GM23248 (cell line): ENCODE measurements at regions not wholly inside any gene's neighbourhood (a gene's known extent, or its start where the extent isn't known, plus 50 kb on each side); places are given as distances from the start of the nearest gene placed in this dataset.
"Not testable (repeated sequence)": the region's sequence is repeated elsewhere in the genome, so short reads cannot be mapped to it uniquely, and the experiment has no call there.

ENCODE experiments used
- DNase-seq: peaks from one replicate; pipeline ENCODE4 v3.0.0-alpha.2; 2015
- H2AFZ ChIP-seq: fragments of 200-600 bp; sonication (generic); 2 replicates; pipeline ENCODE4 v1.6.1; 2016; ENCODE audit warnings: antibody characterized with exemption
- H3F3A ChIP-seq: fragments of 200-600 bp; sonication (generic); 2 replicates; pipeline ENCODE4 v1.6.1; 2016; ENCODE audit warnings: mild to moderate bottlenecking, antibody characterized with exemption, mixed run types; ENCODE audit not compliant: insufficient read depth
- H3K27ac ChIP-seq: fragments of 200-600 bp; sonication (generic); 2 replicates; pipeline ENCODE4 v1.5.1; 2016; ENCODE audit warnings: mild to moderate bottlenecking
- H3K27me3 ChIP-seq: fragments of 200-600 bp; sonication (generic); replicated peaks from 2 replicates; pipeline ENCODE4 v1.6.1; 2016; ENCODE audit warnings: mild to moderate bottlenecking; ENCODE audit not compliant: insufficient read depth
- H3K36me3 ChIP-seq: fragments of 200-600 bp; sonication (generic); 2 replicates; pipeline ENCODE4 v1.6.1; 2016; ENCODE audit warnings: low read depth, mild to moderate bottlenecking
- H3K4me1 ChIP-seq: fragments of 200-600 bp; sonication (generic); 2 replicates; pipeline ENCODE4 v1.6.1; 2016; ENCODE audit warnings: mild to moderate bottlenecking; ENCODE audit not compliant: insufficient read depth
- H3K4me2 ChIP-seq: fragments of 200-600 bp; sonication (generic); one replicate; pipeline ENCODE4 v1.6.1; 2016; ENCODE audit warnings: mild to moderate bottlenecking; ENCODE audit not compliant: unreplicated experiment
- H3K4me3 ChIP-seq: fragments of 200-600 bp; sonication (generic); 2 replicates; pipeline ENCODE4 v1.5.1; 2016; ENCODE audit warnings: mild to moderate bottlenecking
- H3K79me2 ChIP-seq: fragments of 200-600 bp; sonication (generic); 2 replicates; pipeline ENCODE4 v1.6.1; 2016; ENCODE audit warnings: mild to moderate bottlenecking; ENCODE audit not compliant: insufficient read depth
- H3K9ac ChIP-seq: fragments of 200-600 bp; sonication (generic); 2 replicates; pipeline ENCODE4 v1.6.1; 2016; ENCODE audit warnings: mild to moderate bottlenecking
- H3K9me2 ChIP-seq: fragments of 200-600 bp; sonication (generic); 2 replicates; pipeline ENCODE4 v1.6.1; 2016; ENCODE audit warnings: mixed run types, mild to moderate bottlenecking, moderate library complexity; ENCODE audit not compliant: insufficient read depth
- H3K9me3 ChIP-seq: fragments of 200-600 bp; sonication (generic); one replicate; pipeline ENCODE4 v1.6.1; 2017; ENCODE audit warnings: low read depth
- H4K20me1 ChIP-seq: fragments of 200-600 bp; sonication (generic); 2 replicates; pipeline ENCODE4 v1.6.0; 2016; ENCODE audit not compliant: insufficient read depth
- EZH2 ChIP-seq: fragments of 200-600 bp; sonication (generic); IDR thresholded peaks from 2 replicates; pipeline ENCODE4 v1.6.1; 2018; ENCODE audit warnings: antibody characterized with exemption, mild to moderate bottlenecking; ENCODE audit not compliant: insufficient read depth, poor library complexity, severe bottlenecking
- EZH2phosphoT487 ChIP-seq: fragments of 200-600 bp; sonication (generic); IDR thresholded peaks from 2 replicates; pipeline ENCODE4 v1.6.1; 2018; ENCODE audit warnings: antibody characterized with exemption, moderate library complexity, mild to moderate bottlenecking, low read depth; ENCODE audit not compliant: insufficient read depth
- WGBS, 2 experiments: methylation state at CpG; one replicate each; pipeline ENCODE4 v1.1.6; 2015 to 2017; ENCODE audit warnings: low lambda C conversion rate in 2 of 2, low coverage in 1 of 2; ENCODE audit errors: missing lambda C conversion rate in 2 of 2; 5-methylcytosine and 5-hydroxymethylcytosine counted together
- in situ Hi-C: fragments of 300-500 bp; cut with MboI; formaldehyde crosslinking; loops from 2 replicates; pipeline ENCODE4 v1.15.0; 2020

DNA sequence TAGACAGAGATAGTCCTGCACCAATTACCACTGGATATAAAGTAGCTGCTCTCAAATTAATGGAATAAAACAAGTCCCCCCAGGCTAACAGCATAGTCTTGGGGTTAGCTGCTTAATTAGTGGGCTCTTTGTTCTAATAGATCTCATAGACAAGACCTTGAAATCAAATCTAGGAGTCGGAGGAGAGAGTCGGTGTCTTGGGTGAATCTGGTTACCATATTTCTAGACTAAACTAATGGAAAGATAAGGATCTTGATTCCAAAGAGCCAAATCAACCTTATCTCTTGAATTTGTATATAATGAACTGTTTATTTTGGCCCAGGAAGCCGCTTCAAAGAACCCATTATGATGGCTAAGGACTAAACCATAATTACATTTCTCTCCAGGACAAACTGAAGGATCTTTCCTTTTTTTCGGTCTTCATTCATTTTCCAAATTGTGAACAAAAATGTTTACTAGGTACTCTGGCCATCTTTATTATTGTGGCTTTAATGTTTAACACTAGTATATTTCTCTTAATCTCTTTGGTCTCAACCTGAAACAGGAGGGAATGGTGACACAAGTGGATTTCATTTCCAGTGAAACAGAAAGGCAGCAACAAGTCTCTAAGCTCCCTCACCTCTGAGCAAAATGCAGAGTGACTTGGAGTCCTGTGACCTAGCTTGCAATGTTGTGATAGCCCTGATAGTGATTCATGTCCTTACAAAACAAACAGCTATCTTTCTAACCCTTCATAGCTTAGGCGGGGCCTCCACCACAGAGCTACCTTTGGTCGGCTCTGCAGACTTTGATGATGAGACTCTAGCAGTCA, 137.9 kb upstream of the PARD3B start:
- Histone ChIP-seq H3K9me3 (no peaks in the 10 kb centered on the region), H3K36me3 (no peaks in the 10 kb centered on the region), H3K4me3 (no peak overlapping the region), H3K9me2 (no peaks in the 10 kb centered on the region), H3K4me2 (no peak overlapping the region), H3K27me3 (no peaks in the 10 kb centered on the region; the same call in 1 of the 2 replicates), H3K27ac (no peak overlapping the region), H3K79me2 (no peaks in the 10 kb centered on the region), H2AFZ (no peak overlapping the region), H4K20me1 (no peaks in the 10 kb centered on the region), H3K9ac (no peak overlapping the region), H3K4me1 (no peaks in the 10 kb centered on the region), H3F3A (no peaks in the 10 kb centered on the region)
- no peak for DNase-seq
- 79% methylated on average over 6 of the region's 6 CpGs for WGBS, 2 experiments
- in situ Hi-C loops: no loop called here
- TF ChIP-seq EZH2phosphoT487 (no peak), EZH2 (no peak)

DNA sequence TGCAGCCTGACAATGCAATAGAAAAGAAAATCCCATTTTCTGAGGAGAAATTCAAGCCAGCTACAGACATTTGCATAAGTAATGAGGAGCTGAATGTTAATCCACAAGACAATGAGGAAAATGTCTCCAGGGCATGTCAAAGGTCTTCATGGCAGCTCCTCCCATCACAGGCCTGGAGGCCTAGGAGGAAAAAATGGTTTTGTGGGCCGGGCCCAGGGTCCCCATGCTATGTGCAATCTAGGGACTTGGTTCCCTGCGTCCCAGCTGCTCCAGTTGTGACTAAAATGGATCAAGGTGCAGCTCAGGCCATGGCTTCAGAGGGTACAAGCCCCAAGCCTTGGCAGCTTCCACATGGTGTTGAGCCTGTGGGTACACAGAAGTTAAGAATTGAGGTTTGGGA, 132.5 kb upstream of the PARD3B start:
- H2AFZ ChIP-seq, H3F3A ChIP-seq, H3K79me2 ChIP-seq, H3K9ac ChIP-seq, H3K9me2 ChIP-seq, H3K27me3 ChIP-seq, H3K4me3 ChIP-seq, H3K36me3 ChIP-seq, H3K9me3 ChIP-seq, in situ Hi-C loops, H3K27ac ChIP-seq, DNase-seq, H4K20me1 ChIP-seq, H3K4me1 ChIP-seq, H3K4me2 ChIP-seq: not testable (repeated sequence)
- WGBS, 2 experiments: 5 to 14% methylated on average over 2 of the region's 2 CpGs

DNA sequence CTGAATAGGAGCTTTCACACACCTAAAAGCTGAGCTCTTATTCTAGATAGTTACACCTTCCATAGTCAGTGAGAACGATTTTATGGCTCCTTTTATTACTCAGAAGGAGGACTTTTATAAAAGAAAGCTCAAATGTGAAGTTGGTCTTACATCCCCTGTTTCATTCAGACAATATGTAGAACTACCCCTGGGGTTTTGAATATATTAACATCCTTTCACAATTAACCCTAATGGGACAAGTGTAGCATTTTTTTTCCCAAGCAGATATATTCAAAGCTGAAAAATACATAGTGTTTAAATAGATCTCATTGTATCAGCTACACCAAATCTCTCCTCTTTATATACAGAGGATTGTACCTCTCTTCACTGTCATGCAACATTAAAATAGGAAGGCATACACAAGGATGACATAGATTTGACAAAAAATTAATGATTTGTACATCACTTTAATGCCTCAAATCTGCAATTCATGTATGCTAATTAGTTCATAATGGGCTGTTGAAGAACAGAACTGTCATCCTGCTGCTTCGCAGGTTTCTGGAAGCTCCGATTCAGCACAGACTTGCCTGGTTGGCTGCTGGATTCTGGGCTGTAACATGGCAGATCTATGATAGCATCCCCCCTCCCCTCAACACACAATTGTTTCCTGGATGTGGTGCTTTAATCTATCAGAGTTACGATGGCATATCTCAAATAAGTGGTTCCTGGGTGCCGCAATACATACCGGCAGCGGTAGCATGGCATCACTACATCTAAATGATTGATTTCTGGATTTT, 129.7 kb upstream of the PARD3B start:
- Histone ChIP-seq H3K9me2 (no peaks in the 10 kb centered on the region), H3K9ac (no peak overlapping the region), H3K4me3 (no peak overlapping the region), H3K4me1 (no peaks in the 10 kb centered on the region), H2AFZ (no peak overlapping the region), H3K27ac (no peak overlapping the region), H3K27me3 (no peaks in the 10 kb centered on the region), H3K36me3 (no peaks in the 10 kb centered on the region), H4K20me1 (no peaks in the 10 kb centered on the region), H3F3A (no peaks in the 10 kb centered on the region), H3K9me3 (no peaks in the 10 kb centered on the region), H3K79me2 (no peaks in the 10 kb centered on the region), H3K4me2 (no peak overlapping the region)
- WGBS, 2 experiments: 67 to 69% methylated on average over 7 of the region's 7 CpGs
- no peak for TF ChIP-seq EZH2phosphoT487
- no peak for TF ChIP-seq EZH2
- in situ Hi-C loops: no loop called here
- no peak for DNase-seq

DNA sequence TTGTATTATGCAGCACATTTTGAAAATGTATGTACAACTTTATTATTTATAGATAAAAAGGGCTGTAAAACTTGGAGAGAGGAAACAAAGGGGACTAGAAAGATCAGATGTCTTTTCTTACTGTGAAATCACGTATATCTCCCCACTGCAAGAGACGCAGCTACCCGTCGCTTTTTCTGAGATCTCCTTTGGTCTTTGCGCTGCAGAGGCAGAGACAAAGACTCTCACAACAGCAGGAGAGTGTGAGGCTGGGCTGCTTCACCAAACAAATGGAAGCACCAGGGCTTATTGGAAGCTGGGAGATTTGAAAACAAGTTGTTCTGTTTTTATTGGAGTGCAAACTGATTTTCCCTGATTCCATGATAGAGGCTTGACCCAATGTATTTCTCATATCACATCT, 129.0 kb upstream of the PARD3B start:
- Histone ChIP-seq H3K79me2 (no peaks in the 10 kb centered on the region), H3K4me3 (no peak overlapping the region), H4K20me1 (no peaks in the 10 kb centered on the region), H3F3A (no peaks in the 10 kb centered on the region), H3K27ac (no peak overlapping the region), H3K4me2 (no peak overlapping the region), H3K4me1 (no peaks in the 10 kb centered on the region), H2AFZ (no peak overlapping the region), H3K9ac (no peak overlapping the region), H3K36me3 (no peaks in the 10 kb centered on the region), H3K9me2 (no peaks in the 10 kb centered on the region), H3K27me3 (no peaks in the 10 kb centered on the region), H3K9me3 (no peaks in the 10 kb centered on the region)
- DNase-seq: no peak
- TF ChIP-seq EZH2 (no peak), EZH2phosphoT487 (no peak)
- WGBS, 2 experiments: 50 to 62% methylated on average over 5 of the region's 5 CpGs
- in situ Hi-C loops: no loop called here
